HG02981 (cell line): ENCODE measurements at regions not wholly inside any gene's neighbourhood (a gene's known extent, or its start where the extent isn't known, plus 50 kb on each side); places are given as distances from the start of the nearest gene placed in this dataset.
"Not testable (repeated sequence)": the region's sequence is repeated elsewhere in the genome, so short reads cannot be mapped to it uniquely, and the experiment has no call there.

Experiments
- ATAC-seq: cut with Tn5 transposase; IDR thresholded peaks from one replicate; pipeline ENCODE4 v1.9.1; 2021; ENCODE audit warnings: mild to moderate bottlenecking, moderate library complexity; ENCODE audit not compliant: unreplicated experiment

- ATAC-seq = not testable (repeated sequence)
Observed at GRCh38 chrY:18599606-18600005, 53.1 kb downstream of the HSFY1 start.

GRCh38 chrY:18601287-18601686 lies 54.8 kb downstream of the HSFY1 start:
- ATAC-seq = peak; percentile 82

GRCh38 chrY:18606251-18606650 lies 59.7 kb downstream of the HSFY1 start:
- ATAC-seq = not testable (repeated sequence)

GRCh38 chrY:18608205-18608604 lies 61.7 kb downstream of the HSFY1 start:
- not testable (repeated sequence) for ATAC-seq

- not testable (repeated sequence) for ATAC-seq
Observed at GRCh38 chrY:18615809-18616208, 69.3 kb downstream of the HSFY1 start.

- not testable (repeated sequence) for ATAC-seq
Observed at GRCh38 chrY:18629805-18630516, 83.4 kb downstream of the HSFY1 start.

- not testable (repeated sequence) for ATAC-seq
Observed at GRCh38 chrY:18630571-18630970, 84.1 kb downstream of the HSFY1 start.

GRCh38 chrY:18631610-18632009 lies 85.1 kb downstream of the HSFY1 start:
- not testable (repeated sequence) for ATAC-seq

GRCh38 chrY:18650746-18651145 lies 104.2 kb downstream of the HSFY1 start:
- ATAC-seq = no peak

GRCh38 chrY:18664559-18664958 lies 109.0 kb downstream of the HSFY2 start:
- ATAC-seq = no peak

GRCh38 chrY:18669790-18670189 lies 103.7 kb downstream of the HSFY2 start:
- no peak for ATAC-seq

GRCh38 chrY:18671970-18672369 lies 101.6 kb downstream of the HSFY2 start:
- ATAC-seq = no peak

GRCh38 chrY:18686027-18686426 lies 87.5 kb downstream of the HSFY2 start:
- not testable (repeated sequence) for ATAC-seq

- ATAC-seq = not testable (repeated sequence)
Observed at GRCh38 chrY:18688362-18688761, 85.2 kb downstream of the HSFY2 start.

GRCh38 chrY:18689420-18689819 lies 84.1 kb downstream of the HSFY2 start:
- not testable (repeated sequence) for ATAC-seq

- ATAC-seq = not testable (repeated sequence)
Observed at GRCh38 chrY:18689890-18690593, 83.5 kb downstream of the HSFY2 start.

GRCh38 chrY:18696788-18697187 lies 76.7 kb downstream of the HSFY2 start:
- ATAC-seq = not testable (repeated sequence)

- not testable (repeated sequence) for ATAC-seq
Observed at GRCh38 chrY:18704198-18704597, 69.3 kb downstream of the HSFY2 start.

- not testable (repeated sequence) for ATAC-seq
Observed at GRCh38 chrY:18711785-18712184, 61.8 kb downstream of the HSFY2 start.

- ATAC-seq = not testable (repeated sequence)
Observed at GRCh38 chrY:18713760-18714159, 59.8 kb downstream of the HSFY2 start.

- peak; percentile 86 for ATAC-seq
Observed at GRCh38 chrY:18718714-18719113, 54.8 kb downstream of the HSFY2 start.

GRCh38 chrY:18720395-18720794 lies 53.1 kb downstream of the HSFY2 start:
- not testable (repeated sequence) for ATAC-seq
